Panc1 (cell line): ENCODE measurements at regions not wholly inside any gene's neighbourhood (a gene's known extent, or its start where the extent isn't known, plus 50 kb on each side); places are given as distances from the start of the nearest gene placed in this dataset.

Source experiments
- ATAC-seq: fragments of 200-7000 bp; cut with Tn5 transposase; 2 replicates; pipeline ENCODE4 v1.9.1; 2020; ENCODE audit warnings: mild to moderate bottlenecking, moderate library complexity
- BruUV-seq: library from RNA; stranded (reverse); fragments of 400-500 nt; replicated peaks from 2 replicates; lab custom pipeline; 2021; lab: Mats Ljungman, UMichigan
- CTCF ChIA-PET: fragments of 300-600 bp; sonication (Branson Sonifier 250); formaldehyde crosslinking; loops from one replicate; lab custom pipeline; 2022; ENCODE audit warnings: antibody characterized with exemption; lab: Charles Lee
- POLR2A ChIA-PET: fragments of 300-600 bp; sonication (Branson Sonifier 250); formaldehyde crosslinking; loops from one replicate; lab custom pipeline; 2022; ENCODE audit warnings: antibody characterized with exemption; lab: Charles Lee
- DNase-seq: peaks from one replicate; pipeline ENCODE4 v3.0.0-alpha.2; 2010; ENCODE audit warnings: low read depth, low spot score
- H3K27ac ChIP-seq: 2 replicates; pipeline ENCODE4 v1.5.1; 2011; ENCODE audit warnings: mild to moderate bottlenecking, low read length, inconsistent platforms
- H3K27me3 ChIP-seq: fragments of 200-500 bp; sonication (Bioruptor generic); 2 replicates; pipeline ENCODE4 v1.6.0; 2014; ENCODE audit warnings: low read length, inconsistent platforms; ENCODE audit not compliant: control insufficient read depth, insufficient read depth
- H3K36me3 ChIP-seq: fragments of 200-500 bp; sonication (Bioruptor generic); 2 replicates; pipeline ENCODE4 v1.5.1; 2014; ENCODE audit warnings: inconsistent platforms, mild to moderate bottlenecking, low read length, moderate library complexity; ENCODE audit not compliant: control insufficient read depth, insufficient read depth
- H3K4me1 ChIP-seq: 2 replicates; pipeline ENCODE4 v1.5.1; 2011; ENCODE audit warnings: inconsistent platforms, mild to moderate bottlenecking, low read length, moderate library complexity; ENCODE audit not compliant: control insufficient read depth, insufficient read depth
- H3K4me3 ChIP-seq, 2 experiments: 2 replicates each; pipeline ENCODE4 v1.5.1; 2011 to 2012; ENCODE audit warnings: low read depth in 2 of 2, low read length in 2 of 2, mild to moderate bottlenecking in 2 of 2, inconsistent platforms in 1 of 2, moderate library complexity in 1 of 2
- H3K9me3 ChIP-seq: fragments of 200-500 bp; sonication (Bioruptor generic); 2 replicates; pipeline ENCODE4 v1.5.1; 2014; ENCODE audit warnings: low read depth, mild to moderate bottlenecking, inconsistent platforms, low read length, moderate library complexity; ENCODE audit not compliant: control insufficient read depth, insufficient read depth
- CTCF ChIP-seq: fragments of 450-650 bp; IDR thresholded peaks from 2 replicates; pipeline ENCODE4 v1.5.1; 2017; ENCODE audit warnings: mild to moderate bottlenecking
- POLR2AphosphoS5 ChIP-seq: IDR thresholded peaks from 2 replicates; pipeline ENCODE4 v1.6.1; 2012; ENCODE audit warnings: mild to moderate bottlenecking, low read depth, low read length, moderate library complexity
- REST ChIP-seq, 2 experiments: IDR thresholded peaks; 2 replicates each; pipeline ENCODE4 v1.6.1; 2011 to 2012; ENCODE audit warnings: low read depth in 2 of 2, control low read depth in 1 of 2, low read length in 1 of 2, mild to moderate bottlenecking in 1 of 2, moderate library complexity in 1 of 2; ENCODE audit not compliant: insufficient read depth in 1 of 2
- SIN3A ChIP-seq: IDR thresholded peaks from 2 replicates; pipeline ENCODE4 v1.6.1; 2012; ENCODE audit warnings: low read depth, mild to moderate bottlenecking, low read length, moderate library complexity, borderline replicate concordance; ENCODE audit not compliant: insufficient read depth
- TCF7L2 ChIP-seq: IDR thresholded peaks from 2 replicates; pipeline ENCODE4 v1.6.1; 2011; ENCODE audit warnings: mild to moderate bottlenecking, low read depth, low read length, inconsistent platforms
- in situ Hi-C: cut with HindIII; loops from 2 replicates; pipeline ENCODE4 v1.10.0; 2016; ENCODE audit warnings: low sequenced_read_pairs, low pct_unique_long_range_greater_than_20kb
- intact Hi-C: fragments of 100-400 bp; cut with micrococcal nuclease; formaldehyde crosslinking; loops from one replicate; pipeline ENCODE4 v1.10.0; 2022; ENCODE audit not compliant: unreplicated experiment

GRCh38 chr20:50257860-50258259 lies 67.2 kb downstream of the CEBPB start:
- H3K4me1 ChIP-seq, result peaks cover 7% of the 10 kb centered on the region; the same call in 1 of the 2 replicates
- CTCF ChIA-PET, result no interaction called here
- H3K27ac ChIP-seq, result no peak overlapping the region
- intact Hi-C loops, result no loop called here
- H3K4me3 ChIP-seq, result no peak overlapping the region
- no TSS peak for BruUV-seq
- in situ Hi-C loops, result no loop called here
- H3K9me3 ChIP-seq, result no peaks in the 10 kb centered on the region
- H3K27me3 ChIP-seq, result no peaks in the 10 kb centered on the region
- no peaks in the 10 kb centered on the region for H3K36me3 ChIP-seq
- POLR2A ChIA-PET, result no interaction called here
- no peak for ATAC-seq
- DNase-seq, result no peak
- TF ChIP-seq CTCF (no peak), POLR2AphosphoS5 (no peak), REST (IDR thresholded peaks at IDR 0.05; ENCODE audit: insufficient read depth in 1 of 2, low read depth in 2 of 2, low read length in 1 of 2) (no peak), SIN3A (no peak), TCF7L2 (no peak)

- in situ Hi-C loops (no loop called here), intact Hi-C loops (no loop called here)
- DNase-seq (no peak), ATAC-seq (peak; percentile 39; the same call in 1 of the 2 replicates)
- Histone ChIP-seq H3K36me3 (no peaks in the 10 kb centered on the region), H3K9me3 (no peaks in the 10 kb centered on the region), H3K27ac (no peak overlapping the region), H3K4me1 (peaks cover 7% of the 10 kb centered on the region; the same call in 1 of the 2 replicates), H3K27me3 (no peaks in the 10 kb centered on the region), H3K4me3 (no peak overlapping the region)
- ChIA-PET CTCF (no interaction called here), POLR2A (no interaction called here)
- TF ChIP-seq CTCF (no peak), SIN3A (no peak), TCF7L2 (no peak), REST (IDR thresholded peaks at IDR 0.05; ENCODE audit: insufficient read depth in 1 of 2, low read depth in 2 of 2, low read length in 1 of 2) (no peak), POLR2AphosphoS5 (no peak)
- no TSS peak for BruUV-seq
Measured at GRCh38 chr20:50258790-50259483, 68.3 kb downstream of the CEBPB start.
